ENCODE measurements at regions not wholly inside any gene's neighbourhood (a gene's known extent, or its start where the extent isn't known, plus 50 kb on each side); places are given as distances from the start of the nearest gene placed in this dataset.
"Not testable (repeated sequence)": the region's sequence is repeated elsewhere in the genome, so short reads cannot be mapped to it uniquely, and the experiment has no call there.

GRCh38 chr13:79645569-79645968 lies 164.6 kb downstream of the NDFIP2 start:
- peak; percentile 56 to 65 for DNase-seq

- no peak for DNase-seq
Observed at GRCh38 chr13:79642596-79642995, 161.6 kb downstream of the NDFIP2 start.

- no peak for DNase-seq
Observed at GRCh38 chr13:79637133-79637763, 156.3 kb downstream of the NDFIP2 start.

GRCh38 chr13:79631051-79631659 lies 150.2 kb downstream of the NDFIP2 start:
- no peak for DNase-seq

- DNase-seq = no peak
Observed at GRCh38 chr13:79628463-79628862, 147.5 kb downstream of the NDFIP2 start.

- DNase-seq = no peak
Observed at GRCh38 chr13:79626924-79627323, 146.0 kb downstream of the NDFIP2 start.

GRCh38 chr13:79625517-79625916 lies 144.6 kb downstream of the NDFIP2 start:
- no peak for DNase-seq

- no peak for DNase-seq
Observed at GRCh38 chr13:79621902-79622301, 140.9 kb downstream of the NDFIP2 start.

- DNase-seq = no peak
Observed at GRCh38 chr13:79621449-79621848, 140.5 kb downstream of the NDFIP2 start.

GRCh38 chr13:79614250-79614918 lies 133.4 kb downstream of the NDFIP2 start:
- no peak for DNase-seq

- no peak for DNase-seq
Observed at GRCh38 chr13:79612604-79613003, 131.6 kb downstream of the NDFIP2 start.

GRCh38 chr13:79607895-79608294 lies 126.9 kb downstream of the NDFIP2 start:
- not testable (repeated sequence) for DNase-seq

Data from SHP77 (cell line).